Fibroblast of pulmonary artery (primary cell): ENCODE measurements at regions not wholly inside any gene's neighbourhood (a gene's known extent, or its start where the extent isn't known, plus 50 kb on each side); places are given as distances from the start of the nearest gene placed in this dataset.

ENCODE experiments used
- DNase-seq: peaks from one replicate; pipeline ENCODE4 v3.0.0-alpha.2; 2010; ENCODE audit warnings: low read depth
- H3K4me3 ChIP-seq: replicated peaks from 2 replicates; pipeline ENCODE4 v1.5.1; 2011; ENCODE audit warnings: low read depth, mild to moderate bottlenecking, control low read depth, low read length, moderate library complexity
- TF ChIP-seq, protein P1 (sequence below): IDR thresholded peaks from 2 replicates; pipeline ENCODE4 v1.5.1; 2011; ENCODE audit warnings: mild to moderate bottlenecking, control low read depth, low read length, inconsistent platforms; ENCODE audit errors: missing control alignments

DNA sequence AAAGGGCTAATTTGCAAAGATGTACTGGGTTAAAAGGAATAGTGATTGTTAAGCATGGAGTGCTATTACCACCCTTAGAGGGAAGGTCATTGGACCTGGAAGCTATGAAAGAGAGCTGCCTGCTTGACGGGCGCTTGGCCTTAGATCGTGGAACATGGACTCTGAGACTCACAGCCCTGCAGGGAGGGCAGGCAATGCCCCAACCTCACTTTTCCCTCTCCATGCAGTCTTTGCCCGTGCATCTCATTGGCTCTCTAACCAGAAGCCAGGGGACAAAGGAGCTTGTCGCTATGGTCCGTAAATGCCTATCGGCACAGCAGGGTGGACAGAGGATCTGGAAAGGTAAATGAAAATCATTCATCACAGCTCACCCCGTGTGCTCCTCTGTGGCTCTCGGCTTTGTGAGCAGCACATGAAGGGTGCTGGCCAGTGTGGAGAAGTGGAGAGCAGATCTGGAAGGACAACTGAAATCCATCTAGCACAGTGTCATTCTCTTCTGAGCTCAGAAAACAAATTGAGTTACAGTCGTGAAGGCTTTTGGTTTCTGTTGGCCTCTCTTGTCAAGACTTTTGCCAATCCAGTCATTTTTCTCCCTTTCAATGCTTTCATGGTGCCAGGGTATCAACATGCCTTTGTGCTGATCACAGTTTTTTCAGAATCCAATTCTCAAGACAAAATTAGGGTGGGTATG is 186.2 kb downstream of the SNX18 start:
- no peak for DNase-seq
- TF ChIP-seq, protein P1, sequence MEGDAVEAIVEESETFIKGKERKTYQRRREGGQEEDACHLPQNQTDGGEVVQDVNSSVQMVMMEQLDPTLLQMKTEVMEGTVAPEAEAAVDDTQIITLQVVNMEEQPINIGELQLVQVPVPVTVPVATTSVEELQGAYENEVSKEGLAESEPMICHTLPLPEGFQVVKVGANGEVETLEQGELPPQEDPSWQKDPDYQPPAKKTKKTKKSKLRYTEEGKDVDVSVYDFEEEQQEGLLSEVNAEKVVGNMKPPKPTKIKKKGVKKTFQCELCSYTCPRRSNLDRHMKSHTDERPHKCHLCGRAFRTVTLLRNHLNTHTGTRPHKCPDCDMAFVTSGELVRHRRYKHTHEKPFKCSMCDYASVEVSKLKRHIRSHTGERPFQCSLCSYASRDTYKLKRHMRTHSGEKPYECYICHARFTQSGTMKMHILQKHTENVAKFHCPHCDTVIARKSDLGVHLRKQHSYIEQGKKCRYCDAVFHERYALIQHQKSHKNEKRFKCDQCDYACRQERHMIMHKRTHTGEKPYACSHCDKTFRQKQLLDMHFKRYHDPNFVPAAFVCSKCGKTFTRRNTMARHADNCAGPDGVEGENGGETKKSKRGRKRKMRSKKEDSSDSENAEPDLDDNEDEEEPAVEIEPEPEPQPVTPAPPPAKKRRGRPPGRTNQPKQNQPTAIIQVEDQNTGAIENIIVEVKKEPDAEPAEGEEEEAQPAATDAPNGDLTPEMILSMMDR, result no peak
- no peak overlapping the region for H3K4me3 ChIP-seq

DNA sequence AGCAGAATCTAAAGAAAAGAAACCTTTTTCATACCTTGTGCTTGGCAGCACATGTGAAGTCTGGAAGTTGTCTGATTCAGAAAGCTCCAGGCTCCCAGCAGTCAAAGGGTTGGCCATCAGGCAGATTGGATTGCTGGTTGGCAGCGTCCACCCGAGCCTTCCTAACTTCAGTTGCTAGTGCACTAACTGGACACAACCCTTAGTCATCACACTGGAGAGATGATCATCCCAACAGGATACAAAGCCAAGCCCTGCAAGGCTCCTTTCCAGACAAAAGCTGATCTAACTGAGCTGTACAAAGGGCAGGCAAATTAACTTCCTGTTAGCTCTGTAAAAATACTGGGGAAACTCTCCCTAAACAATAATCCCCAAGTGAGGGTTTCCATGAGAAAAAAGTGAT is 185.6 kb downstream of the SNX18 start:
- no peak overlapping the region for H3K4me3 ChIP-seq
- TF ChIP-seq, protein P1, result no peak
- peak; percentile 84 for DNase-seq

DNA sequence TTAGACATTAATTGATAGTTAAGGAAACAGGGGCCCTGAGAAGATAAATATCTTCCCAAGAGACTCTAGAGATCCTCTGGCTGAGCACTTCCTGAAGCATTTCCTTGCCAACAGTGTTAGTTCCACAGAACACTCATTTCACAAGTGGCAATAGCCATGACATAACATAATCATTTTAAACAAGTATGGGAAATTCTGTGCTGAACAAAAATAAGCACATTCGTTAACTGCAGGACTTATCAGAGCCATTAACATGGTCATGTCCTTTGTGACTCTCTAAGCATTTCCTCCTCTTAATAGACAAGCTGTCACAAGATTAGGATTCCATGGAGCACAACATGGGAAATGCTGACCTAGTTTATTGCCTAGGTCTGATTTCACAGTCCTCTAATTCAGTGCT is 184.9 kb downstream of the SNX18 start:
- DNase-seq, result peak; percentile 41
- H3K4me3 ChIP-seq, result no peak overlapping the region
- TF ChIP-seq, protein P1, result no peak

DNA sequence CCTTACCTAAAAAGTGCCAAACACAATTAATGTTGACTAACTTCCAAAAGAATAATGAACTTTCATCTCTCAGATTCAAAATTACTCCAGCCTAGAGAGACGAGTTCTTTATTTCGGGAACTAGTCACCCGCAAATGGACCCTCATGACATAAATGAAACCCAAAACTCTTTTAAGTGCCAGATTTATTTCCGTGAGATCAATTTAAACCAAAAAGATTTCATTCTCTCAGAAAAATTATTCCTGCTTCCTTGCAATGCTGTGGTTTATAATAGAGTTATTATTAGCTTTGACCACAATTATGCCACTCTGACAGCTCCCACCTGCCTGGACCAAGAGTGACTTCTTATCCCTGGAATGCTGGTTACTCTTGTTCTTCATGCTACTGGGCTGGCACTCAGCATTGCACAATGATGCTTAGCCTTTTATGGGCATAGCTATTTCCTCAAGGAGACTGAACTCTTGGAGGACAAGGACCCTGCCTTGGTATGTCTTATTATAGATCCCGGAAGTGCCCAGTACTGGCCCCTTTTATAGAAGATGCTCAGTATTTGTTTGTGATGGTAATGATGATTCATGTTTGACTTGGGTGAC is 183.5 kb downstream of the SNX18 start:
- TF ChIP-seq, protein P1, result no peak
- DNase-seq, result peak; percentile 99
- no peak overlapping the region for H3K4me3 ChIP-seq

DNA sequence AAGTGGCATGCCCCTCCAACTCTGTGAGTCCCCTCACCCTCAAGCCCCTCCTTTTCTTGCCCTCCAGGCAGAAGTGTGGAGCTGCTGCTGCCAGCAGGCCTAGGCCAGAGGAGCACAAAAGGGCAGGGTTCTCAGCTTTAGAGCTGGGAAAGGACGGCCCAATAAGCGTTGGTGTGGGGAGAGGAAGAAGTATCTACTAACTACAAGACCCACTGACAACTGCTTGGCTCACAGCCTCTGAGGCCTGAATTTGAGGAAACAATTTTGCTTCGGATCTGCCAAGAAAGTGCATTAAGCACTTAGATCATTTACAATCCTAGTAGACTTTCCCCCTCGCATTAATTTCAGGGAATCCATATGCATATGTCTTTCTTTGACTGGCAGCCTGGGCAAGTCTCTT is 179.4 kb downstream of the SNX18 start:
- peak; percentile 31 for DNase-seq
- no peak overlapping the region for H3K4me3 ChIP-seq
- TF ChIP-seq, protein P1, result no peak

DNA sequence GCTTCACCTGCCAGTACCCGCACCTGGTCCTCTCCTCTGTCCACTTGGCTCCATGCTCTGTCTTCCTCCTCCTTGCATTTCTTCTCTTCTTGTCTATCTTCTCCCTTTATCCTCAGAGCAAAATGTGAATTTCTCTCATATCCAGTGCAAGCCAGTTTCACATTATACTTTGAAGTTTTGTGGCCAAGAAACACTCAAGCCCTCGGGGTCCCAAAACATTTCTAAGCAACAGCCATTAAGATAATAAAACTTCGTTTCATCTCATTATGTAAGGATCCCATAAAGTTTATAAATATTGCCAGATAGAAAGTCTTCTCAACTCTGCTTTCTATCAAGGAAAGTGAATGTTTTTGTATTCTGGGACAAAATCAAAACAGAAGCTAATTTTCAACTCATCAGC is 178.8 kb downstream of the SNX18 start:
- TF ChIP-seq, protein P1, result no peak
- H3K4me3 ChIP-seq, result no peak overlapping the region
- DNase-seq, result no peak
